GM13977 (cell line): ENCODE measurements at regions not wholly inside any gene's neighbourhood (a gene's known extent, or its start where the extent isn't known, plus 50 kb on each side); places are given as distances from the start of the nearest gene placed in this dataset.

ENCODE experiments used
- DNase-seq: peaks from one replicate; pipeline ENCODE4 v3.0.0; 2012; ENCODE audit warnings: low spot score
- in situ Hi-C: fragments of 300-500 bp; cut with MboI; formaldehyde crosslinking; loops from one replicate; pipeline ENCODE4 v1.12.0; 2022; ENCODE audit warnings: low sequenced_read_pairs, low pct_unique_long_range_greater_than_20kb, mixed read lengths, inconsistent platforms; ENCODE audit not compliant: unreplicated experiment
- TF ChIP-seq, protein P1 (sequence below): IDR thresholded peaks from 2 replicates; pipeline ENCODE4 v1.5.1; 2012; ENCODE audit warnings: mild to moderate bottlenecking, control low read depth; ENCODE audit not compliant: insufficient read depth; ENCODE audit errors: extremely low read depth, missing control alignments

DNA sequence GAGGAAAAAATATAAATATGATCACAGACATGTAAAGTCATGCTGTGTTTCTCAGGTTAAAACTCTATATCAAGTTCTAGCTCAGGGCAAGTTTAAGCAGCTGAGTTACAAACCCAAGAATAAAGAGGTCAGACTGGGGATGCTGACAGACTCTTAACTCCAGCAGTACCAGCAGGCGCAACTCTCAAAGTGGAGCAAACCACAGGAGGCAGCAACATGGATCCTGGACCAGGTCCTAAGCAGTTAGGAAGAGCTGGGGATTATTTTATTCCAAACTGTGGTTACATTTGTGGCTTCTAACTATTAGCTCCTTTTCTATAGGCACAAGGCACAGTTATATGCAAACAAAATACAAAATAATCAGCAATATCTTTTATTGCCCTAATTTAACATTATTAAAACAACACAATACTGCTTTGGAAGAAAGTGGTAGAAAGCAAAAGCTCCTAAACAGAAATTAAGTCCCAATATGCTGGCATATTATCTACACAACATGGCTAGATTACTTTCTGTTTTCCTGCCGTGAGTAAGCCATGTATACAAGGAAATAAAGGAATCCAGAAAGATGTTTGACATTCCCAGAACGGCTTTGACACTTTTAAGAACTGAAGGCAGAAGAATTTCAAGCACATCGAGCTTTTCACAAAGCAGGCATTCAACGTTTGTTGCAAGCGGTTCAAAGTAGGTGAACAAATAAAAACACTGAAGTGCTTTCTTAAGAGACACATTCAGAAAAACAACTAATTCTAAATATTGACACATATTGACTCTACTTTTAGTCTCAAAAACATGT lies 378.8 kb upstream of the ZNF608 start:
- TF ChIP-seq, protein P1, sequence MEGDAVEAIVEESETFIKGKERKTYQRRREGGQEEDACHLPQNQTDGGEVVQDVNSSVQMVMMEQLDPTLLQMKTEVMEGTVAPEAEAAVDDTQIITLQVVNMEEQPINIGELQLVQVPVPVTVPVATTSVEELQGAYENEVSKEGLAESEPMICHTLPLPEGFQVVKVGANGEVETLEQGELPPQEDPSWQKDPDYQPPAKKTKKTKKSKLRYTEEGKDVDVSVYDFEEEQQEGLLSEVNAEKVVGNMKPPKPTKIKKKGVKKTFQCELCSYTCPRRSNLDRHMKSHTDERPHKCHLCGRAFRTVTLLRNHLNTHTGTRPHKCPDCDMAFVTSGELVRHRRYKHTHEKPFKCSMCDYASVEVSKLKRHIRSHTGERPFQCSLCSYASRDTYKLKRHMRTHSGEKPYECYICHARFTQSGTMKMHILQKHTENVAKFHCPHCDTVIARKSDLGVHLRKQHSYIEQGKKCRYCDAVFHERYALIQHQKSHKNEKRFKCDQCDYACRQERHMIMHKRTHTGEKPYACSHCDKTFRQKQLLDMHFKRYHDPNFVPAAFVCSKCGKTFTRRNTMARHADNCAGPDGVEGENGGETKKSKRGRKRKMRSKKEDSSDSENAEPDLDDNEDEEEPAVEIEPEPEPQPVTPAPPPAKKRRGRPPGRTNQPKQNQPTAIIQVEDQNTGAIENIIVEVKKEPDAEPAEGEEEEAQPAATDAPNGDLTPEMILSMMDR, result no peak
- in situ Hi-C loops, result no loop called here
- no peak for DNase-seq

DNA sequence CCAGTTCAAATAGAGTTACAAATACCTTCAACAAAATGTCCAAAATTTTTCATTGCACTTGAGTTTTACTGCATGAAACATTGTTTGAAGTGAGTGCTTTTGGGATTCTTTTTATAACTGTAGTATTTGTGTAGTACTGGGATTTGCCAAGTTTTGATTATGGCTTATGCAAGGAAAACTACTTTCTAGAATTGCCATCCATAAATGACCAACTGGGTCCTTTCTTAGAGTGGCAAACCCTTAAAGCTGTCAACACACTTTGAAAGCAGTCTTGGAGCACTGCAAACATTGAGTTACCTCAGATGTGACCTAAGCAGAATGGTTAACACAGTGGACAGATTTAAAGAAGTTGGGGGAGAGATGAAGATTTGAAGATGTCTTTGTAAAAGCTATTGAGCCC lies 379.6 kb upstream of the ZNF608 start:
- no peak for DNase-seq
- in situ Hi-C loops, result no loop called here
- TF ChIP-seq, protein P1, result no peak

DNA sequence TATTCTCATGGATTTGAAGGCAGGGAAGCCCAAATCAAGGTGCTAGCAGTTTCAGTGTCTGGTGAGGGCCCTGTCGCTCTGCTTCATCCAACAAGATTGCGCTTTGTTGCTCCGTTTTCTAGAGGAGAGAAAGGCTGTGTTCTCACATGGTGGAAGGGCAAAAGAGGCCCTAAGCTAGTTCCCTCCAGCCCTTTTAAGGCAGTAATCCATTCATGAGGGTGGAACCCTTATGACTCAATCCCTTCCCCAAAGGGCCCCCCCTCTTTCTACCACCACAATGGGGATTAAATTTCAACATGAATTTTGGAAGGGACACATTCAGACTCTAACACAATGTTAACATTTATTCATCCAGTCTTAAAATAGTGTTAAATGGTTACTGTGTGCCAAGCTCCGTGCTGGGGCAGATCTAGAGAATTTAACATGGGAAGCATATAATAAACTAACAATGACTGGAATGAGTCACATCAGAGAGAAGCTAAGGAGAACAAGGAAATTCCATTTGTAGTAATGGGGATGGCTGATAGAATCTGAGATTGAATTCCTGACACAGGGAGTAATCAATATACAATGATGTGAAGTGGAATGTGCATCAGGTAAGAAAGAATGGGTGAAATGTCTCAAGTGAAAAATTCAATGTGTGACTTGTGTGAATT lies 382.8 kb upstream of the ZNF608 start:
- TF ChIP-seq, protein P1, result no peak
- in situ Hi-C loops, result no loop called here
- no peak for DNase-seq

DNA sequence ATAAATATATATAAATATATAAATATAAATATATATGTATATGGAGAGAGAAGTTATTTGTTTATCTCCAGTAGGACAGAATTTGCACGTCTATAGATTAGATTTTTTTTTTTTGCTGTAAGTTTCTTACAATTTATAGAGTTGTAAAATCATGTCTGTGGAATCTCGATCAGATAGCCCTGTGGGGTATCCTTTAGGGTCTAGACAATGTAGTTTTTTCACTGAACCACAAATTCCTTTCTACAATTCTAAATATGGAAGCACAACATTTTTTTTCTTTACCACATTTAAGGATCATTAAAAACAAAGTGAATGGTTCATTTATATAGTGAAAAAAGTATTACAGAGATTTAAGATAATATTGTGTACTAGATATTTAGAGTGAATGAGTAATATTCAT lies 384.2 kb upstream of the ZNF608 start:
- in situ Hi-C loops, result no loop called here
- TF ChIP-seq, protein P1, result no peak
- DNase-seq, result no peak

DNA sequence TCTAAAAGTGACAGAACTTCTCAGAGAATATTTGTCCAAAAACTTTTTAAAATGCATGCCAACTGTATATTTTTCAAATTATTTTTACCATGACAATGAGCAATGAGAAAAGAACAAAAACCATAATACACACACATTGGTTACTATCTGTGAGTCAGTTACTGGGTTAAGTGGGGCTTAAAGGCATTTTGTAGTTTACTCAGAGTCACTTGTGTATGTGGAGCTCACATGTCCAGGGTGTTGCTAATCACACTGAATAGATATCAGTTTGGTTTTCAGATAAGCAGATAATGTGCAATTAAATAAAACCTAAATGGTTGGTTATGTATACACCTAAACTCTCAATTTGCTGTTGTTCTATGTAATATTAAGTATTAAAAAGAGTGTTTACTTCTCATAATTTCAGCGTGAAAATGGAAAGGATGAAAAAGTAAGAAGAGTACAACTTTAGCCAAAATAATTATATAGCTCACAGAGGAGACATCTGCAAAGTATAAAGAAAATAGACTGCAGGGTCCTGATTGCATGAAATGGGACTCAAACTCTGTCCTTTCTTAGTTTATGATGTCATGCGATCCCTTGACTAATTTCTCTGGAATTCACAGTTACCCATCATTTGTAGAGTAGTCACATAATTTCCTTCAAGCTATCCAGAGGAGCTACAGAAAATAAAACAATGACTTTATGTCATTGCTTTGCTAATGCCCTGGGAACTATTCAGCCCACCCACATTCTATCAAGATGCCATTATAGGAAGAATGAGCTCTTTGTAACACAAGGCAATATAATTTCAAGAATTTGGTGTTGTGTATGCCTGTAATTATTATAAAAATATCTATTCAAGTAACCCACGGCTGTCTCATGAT lies 388.0 kb upstream of the ZNF608 start:
- in situ Hi-C loops, result no loop called here
- TF ChIP-seq, protein P1, result no peak
- DNase-seq, result no peak

DNA sequence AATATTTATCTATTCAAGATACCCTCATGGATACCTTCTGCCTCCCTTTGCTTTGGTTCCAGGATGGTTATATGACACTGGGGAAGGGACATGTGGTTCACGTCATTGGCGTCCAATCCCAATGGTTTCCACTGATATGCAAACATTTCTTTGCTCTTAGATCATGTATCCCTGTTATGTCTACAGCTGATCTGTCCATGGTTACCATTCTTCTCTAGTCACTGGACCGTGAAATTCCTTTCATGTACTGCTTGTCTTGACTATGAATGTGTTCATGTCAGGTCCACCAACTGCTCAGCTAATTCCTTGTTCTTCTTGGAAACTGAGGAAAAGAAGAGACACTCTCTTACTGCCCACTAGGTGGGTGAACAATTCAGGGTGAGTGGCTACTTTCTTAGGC lies 391.1 kb upstream of the ZNF608 start:
- TF ChIP-seq, protein P1, result no peak
- in situ Hi-C loops, result no loop called here
- DNase-seq, result no peak
